DOHH2 (cell line): ENCODE measurements at regions not wholly inside any gene's neighbourhood (a gene's known extent, or its start where the extent isn't known, plus 50 kb on each side); places are given as distances from the start of the nearest gene placed in this dataset.
A peak's percentile ranks its signal among the peaks of the same experiment; 100 is the strongest.

Source experiments
- H3F3A ChIP-seq: fragments of 200-600 bp; sonication (generic), shearing (Covaris generic); 2 replicates; pipeline ENCODE4 v1.6.0; 2016; ENCODE audit warnings: antibody characterized with exemption, mild to moderate bottlenecking; ENCODE audit not compliant: control insufficient read depth, insufficient read depth
- H3K27ac ChIP-seq: fragments of 200-600 bp; sonication (generic); 2 replicates; pipeline ENCODE4 v1.5.1; 2014; ENCODE audit warnings: low read depth, mild to moderate bottlenecking, low read length, moderate library complexity
- H3K27me3 ChIP-seq: fragments of 200-600 bp; sonication (generic); 2 replicates; pipeline ENCODE4 v1.6.1; 2014; ENCODE audit warnings: mild to moderate bottlenecking, low read length, mixed read lengths; ENCODE audit not compliant: control insufficient read depth
- H3K36me3 ChIP-seq: fragments of 200-600 bp; sonication (generic); 2 replicates; pipeline ENCODE4 v1.6.1; 2014; ENCODE audit warnings: mild to moderate bottlenecking, low read length, moderate library complexity, mixed read lengths; ENCODE audit not compliant: control insufficient read depth
- H3K4me1 ChIP-seq: fragments of 200-600 bp; sonication (generic); 2 replicates; pipeline ENCODE4 v1.6.1; 2014; ENCODE audit warnings: mild to moderate bottlenecking, low read length, mixed read lengths; ENCODE audit not compliant: control insufficient read depth
- H3K4me2 ChIP-seq: fragments of 200-600 bp; sonication (generic); 2 replicates; pipeline ENCODE4 v1.6.0; 2014; ENCODE audit warnings: mild to moderate bottlenecking, low read length, moderate library complexity
- H3K4me3 ChIP-seq: fragments of 200-600 bp; sonication (generic); 2 replicates; pipeline ENCODE4 v1.5.1; 2014; ENCODE audit warnings: mild to moderate bottlenecking, low read length, mixed read lengths
- H3K79me2 ChIP-seq: fragments of 200-600 bp; sonication (generic); 2 replicates; pipeline ENCODE4 v1.6.1; 2014; ENCODE audit warnings: mild to moderate bottlenecking, low read length, mixed read lengths; ENCODE audit not compliant: control insufficient read depth
- H3K9me2 ChIP-seq: fragments of 200-600 bp; sonication (generic); replicated peaks from 2 replicates; pipeline ENCODE4 v1.6.1; 2014; ENCODE audit warnings: mild to moderate bottlenecking, low read length, mixed read lengths; ENCODE audit not compliant: control insufficient read depth
- H3K9me3 ChIP-seq: fragments of 200-600 bp; sonication (generic); 2 replicates; pipeline ENCODE4 v1.6.1; 2014; ENCODE audit warnings: antibody characterized with exemption, low read length, mixed read lengths; ENCODE audit not compliant: control insufficient read depth, insufficient read depth
- H4K20me1 ChIP-seq: fragments of 200-600 bp; sonication (generic); 2 replicates; pipeline ENCODE4 v1.6.0; 2014; ENCODE audit warnings: low read depth, mild to moderate bottlenecking, antibody characterized with exemption, low read length, moderate library complexity; ENCODE audit not compliant: control insufficient read depth, insufficient read depth
- EZH2phosphoT487 ChIP-seq: fragments of 200-600 bp; sonication (generic); IDR thresholded peaks from 2 replicates; pipeline ENCODE4 v1.6.1; 2017; ENCODE audit warnings: borderline replicate concordance, mild to moderate bottlenecking, antibody characterized with exemption, low read length, moderate library complexity, mixed read lengths
- TF ChIP-seq, protein P1 (sequence below): fragments of 200-600 bp; sonication (generic); IDR thresholded peaks from one replicate; pipeline ENCODE4 v1.5.1; 2014; ENCODE audit warnings: antibody characterized with exemption, mild to moderate bottlenecking, low read depth, low read length; ENCODE audit not compliant: poor library complexity, severe bottlenecking

DNA sequence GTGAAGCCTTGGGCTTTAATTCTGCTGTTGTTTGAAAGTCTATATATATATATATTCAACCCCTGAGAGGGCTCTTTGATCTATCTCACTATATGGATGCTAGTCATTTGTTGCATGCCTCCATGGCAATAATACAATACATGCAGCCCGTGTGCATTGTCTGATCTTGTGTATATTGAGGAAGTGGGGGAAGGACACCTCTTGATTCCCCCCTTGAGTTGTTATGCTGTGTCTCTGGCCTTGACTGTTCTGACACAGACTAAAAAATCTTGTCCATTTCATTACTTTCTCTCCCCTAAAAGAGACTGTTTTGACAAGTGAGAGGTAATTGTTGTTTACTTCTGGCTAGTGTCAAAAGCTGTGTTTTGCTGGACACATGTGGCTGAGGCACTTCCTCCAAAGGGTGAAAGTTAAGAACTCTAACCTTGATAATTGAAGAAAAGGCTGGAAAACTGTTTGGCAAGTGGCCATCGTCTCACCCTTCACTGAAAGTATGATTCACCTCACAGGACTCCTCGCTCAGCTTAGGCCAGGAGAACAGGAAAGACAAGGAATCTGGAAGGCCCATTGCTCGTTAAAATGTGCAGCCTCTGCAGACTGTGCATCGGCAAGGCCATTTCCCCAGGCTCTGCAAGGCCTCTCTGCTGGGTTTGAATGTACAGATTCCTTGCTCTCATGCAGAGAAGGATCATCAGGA lies 304.0 kb downstream of the PRELID2 start:
- no peak overlapping the region for H3K4me2 ChIP-seq
- TF ChIP-seq, protein P1, sequence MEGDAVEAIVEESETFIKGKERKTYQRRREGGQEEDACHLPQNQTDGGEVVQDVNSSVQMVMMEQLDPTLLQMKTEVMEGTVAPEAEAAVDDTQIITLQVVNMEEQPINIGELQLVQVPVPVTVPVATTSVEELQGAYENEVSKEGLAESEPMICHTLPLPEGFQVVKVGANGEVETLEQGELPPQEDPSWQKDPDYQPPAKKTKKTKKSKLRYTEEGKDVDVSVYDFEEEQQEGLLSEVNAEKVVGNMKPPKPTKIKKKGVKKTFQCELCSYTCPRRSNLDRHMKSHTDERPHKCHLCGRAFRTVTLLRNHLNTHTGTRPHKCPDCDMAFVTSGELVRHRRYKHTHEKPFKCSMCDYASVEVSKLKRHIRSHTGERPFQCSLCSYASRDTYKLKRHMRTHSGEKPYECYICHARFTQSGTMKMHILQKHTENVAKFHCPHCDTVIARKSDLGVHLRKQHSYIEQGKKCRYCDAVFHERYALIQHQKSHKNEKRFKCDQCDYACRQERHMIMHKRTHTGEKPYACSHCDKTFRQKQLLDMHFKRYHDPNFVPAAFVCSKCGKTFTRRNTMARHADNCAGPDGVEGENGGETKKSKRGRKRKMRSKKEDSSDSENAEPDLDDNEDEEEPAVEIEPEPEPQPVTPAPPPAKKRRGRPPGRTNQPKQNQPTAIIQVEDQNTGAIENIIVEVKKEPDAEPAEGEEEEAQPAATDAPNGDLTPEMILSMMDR, result no peak
- TF ChIP-seq EZH2phosphoT487, result no peak
- no peaks in the 10 kb centered on the region for H3F3A ChIP-seq
- H4K20me1 ChIP-seq, result no peaks in the 10 kb centered on the region
- H3K36me3 ChIP-seq, result no peaks in the 10 kb centered on the region
- H3K4me1 ChIP-seq, result no peaks in the 10 kb centered on the region
- no peaks in the 10 kb centered on the region for H3K79me2 ChIP-seq
- H3K4me3 ChIP-seq, result no peak overlapping the region
- H3K9me3 ChIP-seq, result no peaks in the 10 kb centered on the region
- no peak overlapping the region for H3K27ac ChIP-seq
- no peaks in the 10 kb centered on the region for H3K27me3 ChIP-seq
- no peaks in the 10 kb centered on the region for H3K9me2 ChIP-seq

DNA sequence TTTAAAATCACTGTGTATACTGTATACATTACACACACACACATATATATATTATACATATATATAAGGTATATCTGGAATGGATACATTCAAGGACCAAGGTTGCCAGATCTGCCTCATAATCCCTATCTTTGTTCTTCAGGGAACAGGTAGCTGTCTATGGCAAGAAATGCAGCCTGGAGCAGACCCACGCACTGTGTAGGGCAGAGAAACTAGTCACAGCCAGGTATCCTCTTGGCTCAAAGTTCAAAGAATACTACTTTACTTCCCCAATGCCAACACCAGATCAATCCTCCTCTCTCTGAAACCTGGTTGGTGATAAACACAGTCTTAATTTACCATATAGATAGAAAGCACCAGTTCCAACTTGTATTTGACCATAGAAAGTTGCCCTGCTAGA lies 313.6 kb downstream of the PRELID2 start:
- Histone ChIP-seq H3K4me1 (peaks cover 19% of the 10 kb centered on the region), H3K4me2 (no peak overlapping the region), H3K4me3 (no peak overlapping the region), H3K36me3 (no peaks in the 10 kb centered on the region), H3K79me2 (no peaks in the 10 kb centered on the region), H3K9me2 (no peaks in the 10 kb centered on the region), H3F3A (no peaks in the 10 kb centered on the region), H3K27ac (0 out of 2 replicates have a peak overlapping the region, but pooled peaks have one; percentile 26), H3K27me3 (no peaks in the 10 kb centered on the region), H3K9me3 (no peaks in the 10 kb centered on the region), H4K20me1 (no peaks in the 10 kb centered on the region)
- no peak for TF ChIP-seq EZH2phosphoT487
- TF ChIP-seq, protein P1, result no peak

GRCh38 chr5:145521066-145521465 lies 314.1 kb downstream of the PRELID2 start:
- TF ChIP-seq, protein P1, result no peak
- no peak for TF ChIP-seq EZH2phosphoT487
- no peaks in the 10 kb centered on the region for H3K79me2 ChIP-seq
- H3K4me2 ChIP-seq, result no peak overlapping the region
- H3K4me1 ChIP-seq, result peaks cover 19% of the 10 kb centered on the region
- H3K9me3 ChIP-seq, result no peaks in the 10 kb centered on the region
- H4K20me1 ChIP-seq, result no peaks in the 10 kb centered on the region
- H3K36me3 ChIP-seq, result no peaks in the 10 kb centered on the region
- no peaks in the 10 kb centered on the region for H3K9me2 ChIP-seq
- H3K27me3 ChIP-seq, result no peaks in the 10 kb centered on the region
- no peak overlapping the region for H3K27ac ChIP-seq
- H3F3A ChIP-seq, result no peaks in the 10 kb centered on the region
- H3K4me3 ChIP-seq, result no peak overlapping the region
